ENCODE measurements at regions not wholly inside any gene's neighbourhood (a gene's known extent, or its start where the extent isn't known, plus 50 kb on each side); places are given as distances from the start of the nearest gene placed in this dataset.
"Not testable (repeated sequence)": the region's sequence is repeated elsewhere in the genome, so short reads cannot be mapped to it uniquely, and the experiment has no call there.

DNA sequence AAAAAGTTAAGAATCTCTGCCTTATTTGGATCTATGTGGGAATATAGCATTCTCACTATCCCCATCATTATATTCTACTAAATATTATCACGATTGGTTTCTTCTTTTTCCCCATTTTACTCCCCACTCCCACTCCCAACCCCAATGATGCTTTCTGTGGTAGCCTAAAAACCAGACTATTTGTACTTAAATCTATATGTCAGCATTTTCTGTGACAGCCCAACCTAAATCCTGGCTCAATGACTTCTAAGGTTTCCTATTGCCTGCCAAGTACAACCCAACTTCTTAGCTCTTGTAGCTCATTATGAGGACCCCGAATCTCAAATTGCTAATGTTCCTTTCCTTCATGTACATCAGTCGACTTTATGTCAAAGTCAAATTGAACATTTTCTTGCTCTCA is 598.6 kb downstream of the XPNPEP1 start:
- no peak overlapping the region for H3K4me3 ChIP-seq (ENCODE audit: low read depth, low read length)
- no peak for DNase-seq (ENCODE audit: low read depth)
- TF ChIP-seq, protein P1, sequence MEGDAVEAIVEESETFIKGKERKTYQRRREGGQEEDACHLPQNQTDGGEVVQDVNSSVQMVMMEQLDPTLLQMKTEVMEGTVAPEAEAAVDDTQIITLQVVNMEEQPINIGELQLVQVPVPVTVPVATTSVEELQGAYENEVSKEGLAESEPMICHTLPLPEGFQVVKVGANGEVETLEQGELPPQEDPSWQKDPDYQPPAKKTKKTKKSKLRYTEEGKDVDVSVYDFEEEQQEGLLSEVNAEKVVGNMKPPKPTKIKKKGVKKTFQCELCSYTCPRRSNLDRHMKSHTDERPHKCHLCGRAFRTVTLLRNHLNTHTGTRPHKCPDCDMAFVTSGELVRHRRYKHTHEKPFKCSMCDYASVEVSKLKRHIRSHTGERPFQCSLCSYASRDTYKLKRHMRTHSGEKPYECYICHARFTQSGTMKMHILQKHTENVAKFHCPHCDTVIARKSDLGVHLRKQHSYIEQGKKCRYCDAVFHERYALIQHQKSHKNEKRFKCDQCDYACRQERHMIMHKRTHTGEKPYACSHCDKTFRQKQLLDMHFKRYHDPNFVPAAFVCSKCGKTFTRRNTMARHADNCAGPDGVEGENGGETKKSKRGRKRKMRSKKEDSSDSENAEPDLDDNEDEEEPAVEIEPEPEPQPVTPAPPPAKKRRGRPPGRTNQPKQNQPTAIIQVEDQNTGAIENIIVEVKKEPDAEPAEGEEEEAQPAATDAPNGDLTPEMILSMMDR (IDR thresholded peaks at IDR 0.05; ENCODE audit: low read depth, low read length, missing control alignments): no peak

DNA sequence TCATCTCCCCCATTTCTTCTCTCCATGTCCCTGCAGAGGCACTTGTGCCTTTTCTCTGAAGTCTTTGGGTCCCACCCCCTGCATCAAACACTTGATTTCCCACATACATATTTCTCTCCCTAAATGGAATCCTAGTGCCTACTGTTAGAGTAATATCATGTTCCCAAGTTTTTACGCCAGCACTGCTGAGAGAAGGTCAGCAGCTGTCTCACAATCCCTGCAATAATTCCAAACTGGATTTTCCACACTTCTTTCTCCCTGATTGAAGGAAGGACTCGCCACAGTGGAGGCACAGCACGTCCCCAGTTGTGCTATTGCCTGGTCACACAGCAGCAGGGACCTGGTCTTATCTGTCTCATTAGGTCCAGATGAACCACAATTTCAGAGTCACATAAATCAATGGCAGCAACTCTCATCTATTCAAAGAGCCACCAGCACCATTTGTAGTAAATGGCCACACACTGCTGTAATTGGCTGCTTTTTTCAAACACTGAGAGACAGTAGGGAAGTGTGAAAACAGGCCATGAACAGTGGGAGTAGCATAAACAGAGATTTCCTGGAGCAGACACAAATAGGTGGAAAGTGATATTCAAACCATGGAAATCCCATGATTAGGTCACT is 605.5 kb downstream of the XPNPEP1 start:
- no peak for DNase-seq (ENCODE audit: low read depth)
- H3K4me3 ChIP-seq (ENCODE audit: low read depth, low read length): no peak overlapping the region
- TF ChIP-seq, protein P1 (IDR thresholded peaks at IDR 0.05; ENCODE audit: low read depth, low read length, missing control alignments): no peak

DNA sequence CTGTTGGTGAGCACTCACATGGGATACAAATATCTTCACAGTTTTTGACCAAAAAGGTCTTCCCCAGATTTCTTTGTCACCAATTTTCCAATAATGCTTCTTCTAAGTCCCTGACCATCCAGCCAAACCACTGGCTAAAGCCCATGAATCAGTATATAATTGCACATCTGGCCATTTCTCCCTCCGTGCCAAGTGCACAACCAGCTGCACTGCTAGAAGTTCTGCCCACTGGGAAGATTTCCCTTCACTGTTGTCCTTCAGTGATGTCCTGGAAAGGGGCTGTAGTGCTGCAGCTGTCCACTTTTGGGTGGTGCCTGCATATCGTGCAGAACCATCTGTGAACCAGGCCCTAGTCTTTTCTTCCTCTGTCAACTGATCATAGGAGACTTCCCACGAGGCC is 609.3 kb downstream of the XPNPEP1 start:
- not testable (repeated sequence) for H3K4me3 ChIP-seq (ENCODE audit: low read depth, low read length); DNase-seq (ENCODE audit: low read depth)

DNA sequence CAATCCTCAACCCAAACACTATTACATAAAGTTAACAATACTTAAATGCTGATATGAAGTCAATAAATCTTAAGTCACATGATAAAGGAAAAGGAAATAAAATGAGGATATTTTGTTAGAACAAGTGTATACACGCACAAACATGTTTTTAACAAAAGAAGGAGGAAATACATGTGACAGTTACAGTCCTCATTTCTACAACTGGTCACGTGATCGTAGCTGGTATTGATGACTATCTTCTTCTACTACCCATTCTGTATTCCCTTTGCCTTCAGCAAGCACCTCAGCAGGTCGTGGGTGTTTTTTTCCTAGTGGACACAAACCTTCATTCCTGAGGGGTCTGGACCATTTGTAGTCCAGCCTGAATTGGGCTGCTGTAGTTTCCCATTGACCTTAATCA is 610.8 kb downstream of the XPNPEP1 start:
- not testable (repeated sequence) for DNase-seq (ENCODE audit: low read depth); H3K4me3 ChIP-seq (ENCODE audit: low read depth, low read length)

DNA sequence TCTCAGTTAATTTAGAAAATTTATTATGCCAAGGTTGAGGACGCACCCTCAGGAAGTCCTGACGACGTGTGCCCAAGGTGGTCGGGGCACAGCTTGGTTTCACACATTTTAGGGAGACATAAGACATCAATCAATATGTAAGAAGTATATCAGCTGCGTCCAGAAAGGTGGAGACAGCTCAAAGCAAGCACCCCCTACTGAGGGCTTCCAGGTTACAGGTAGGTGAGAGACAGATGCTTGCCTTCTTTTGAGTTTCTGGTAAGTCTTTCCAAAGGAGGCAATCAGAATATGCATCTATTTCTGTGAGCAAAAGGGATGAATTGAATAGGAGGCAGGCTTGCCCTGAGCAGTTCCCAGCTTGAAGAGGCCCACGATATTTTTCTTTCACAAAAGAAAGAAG is 614.3 kb downstream of the XPNPEP1 start:
- TF ChIP-seq, protein P1 (IDR thresholded peaks at IDR 0.05; ENCODE audit: low read depth, low read length, missing control alignments): no peak
- no peak for DNase-seq (ENCODE audit: low read depth)
- no peak overlapping the region for H3K4me3 ChIP-seq (ENCODE audit: low read depth, low read length)

DNA sequence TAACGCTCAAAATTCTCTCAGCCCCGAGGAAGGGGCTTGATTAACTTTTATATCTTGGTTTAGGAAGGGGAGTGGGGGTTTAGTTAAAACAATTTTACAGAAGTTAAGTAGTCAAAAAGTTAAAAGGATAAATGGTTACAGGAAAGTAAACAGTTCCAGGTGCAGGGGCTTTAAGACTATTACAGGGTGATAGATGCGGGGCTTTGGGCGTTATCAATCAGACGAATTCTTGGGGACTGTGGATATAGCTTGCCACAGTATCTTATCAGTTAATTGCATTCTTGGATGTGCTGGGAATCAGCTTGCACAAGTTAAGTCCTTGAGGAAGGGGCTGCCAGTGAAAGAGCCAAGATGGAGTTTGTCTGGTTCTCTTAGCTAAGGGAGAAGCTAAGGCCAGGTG is 616.2 kb downstream of the XPNPEP1 start:
- not testable (repeated sequence) for H3K4me3 ChIP-seq (ENCODE audit: low read depth, low read length)

DNA sequence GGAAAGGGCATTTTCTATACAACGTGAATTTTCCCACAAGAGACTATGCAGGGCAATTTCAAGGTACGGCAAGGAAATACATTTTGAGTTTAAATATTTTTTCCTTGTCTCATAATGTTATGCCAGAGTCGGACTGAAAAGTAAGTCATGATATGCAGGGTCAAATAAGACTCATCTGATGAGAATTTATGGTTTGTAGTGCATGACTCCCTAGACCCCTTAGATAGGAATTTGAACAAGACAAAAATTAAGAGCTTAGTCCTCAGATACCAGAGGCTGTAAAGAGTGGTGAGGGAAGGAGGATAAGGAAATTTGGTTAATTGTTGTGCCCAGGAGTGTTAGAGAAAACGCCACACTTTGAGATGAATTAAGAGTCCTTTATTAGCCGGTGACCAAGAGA is 616.6 kb downstream of the XPNPEP1 start:
- TF ChIP-seq, protein P1 (IDR thresholded peaks at IDR 0.05; ENCODE audit: low read depth, low read length, missing control alignments): no peak

More for the DNA sequence above, 616.2 kb downstream of the XPNPEP1 start:
- DNase-seq (ENCODE audit: low read depth): not testable (repeated sequence)

DNA sequence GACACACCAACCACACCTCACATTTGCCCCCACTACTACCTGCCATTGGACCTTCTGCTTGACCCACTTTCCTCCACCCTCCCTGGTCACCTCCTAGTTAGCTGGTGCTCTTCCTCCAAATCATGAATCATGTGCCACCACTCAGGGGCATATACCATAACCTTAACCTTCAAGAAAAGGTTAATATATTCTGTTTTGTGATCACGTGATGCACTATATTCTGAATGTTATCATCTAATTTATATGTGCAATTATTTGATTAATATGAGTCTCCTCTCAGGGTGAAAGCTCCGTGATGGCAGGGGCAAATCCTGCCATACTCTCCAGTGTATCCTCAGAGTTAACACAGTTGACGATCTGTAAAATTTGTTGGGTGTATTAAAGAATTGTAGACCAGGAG is 635.5 kb downstream of the XPNPEP1 start:
- DNase-seq (ENCODE audit: low read depth): no peak
- TF ChIP-seq, protein P1 (IDR thresholded peaks at IDR 0.05; ENCODE audit: low read depth, low read length, missing control alignments): no peak
- H3K4me3 ChIP-seq (ENCODE audit: low read depth, low read length): no peak overlapping the region

More for the DNA sequence above, 616.6 kb downstream of the XPNPEP1 start:
- DNase-seq (ENCODE audit: low read depth): no peak
- H3K4me3 ChIP-seq (ENCODE audit: low read depth, low read length): no peak overlapping the region

DNA sequence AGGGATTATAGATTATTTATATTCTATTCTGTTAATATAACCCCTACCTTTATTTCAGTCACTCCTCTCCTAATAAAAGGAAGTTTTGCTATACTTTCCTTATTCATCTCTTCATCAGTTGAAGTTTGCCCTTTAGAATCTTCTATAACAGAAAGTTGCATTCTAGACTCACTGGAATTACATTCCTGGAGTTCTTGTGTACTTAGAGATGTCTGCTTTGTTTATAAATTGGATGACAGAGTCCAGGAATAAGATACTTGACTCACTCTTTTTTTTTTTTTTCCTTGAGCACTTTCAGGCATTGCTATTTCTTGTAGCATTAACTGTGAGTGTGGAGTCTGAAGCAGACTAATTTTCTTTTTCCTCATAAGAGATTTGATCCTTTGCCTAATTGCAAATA is 640.8 kb downstream of the XPNPEP1 start:
- no peak overlapping the region for H3K4me3 ChIP-seq (ENCODE audit: low read depth, low read length)
- no peak for DNase-seq (ENCODE audit: low read depth)
- TF ChIP-seq, protein P1 (IDR thresholded peaks at IDR 0.05; ENCODE audit: low read depth, low read length, missing control alignments): no peak
